Hematopoietic multipotent progenitor cell treated with erythropoietin and hydrocortisone succinate and interleukin-3 and kit ligand, for 15 days (in vitro differentiated cells): ENCODE measurements at regions not wholly inside any gene's neighbourhood (a gene's known extent, or its start where the extent isn't known, plus 50 kb on each side); places are given as distances from the start of the nearest gene placed in this dataset.

Experiments used
- DNase-seq: peaks from one replicate; pipeline ENCODE4 v3.0.0-alpha.2; 2015; ENCODE audit warnings: low spot score

DNA sequence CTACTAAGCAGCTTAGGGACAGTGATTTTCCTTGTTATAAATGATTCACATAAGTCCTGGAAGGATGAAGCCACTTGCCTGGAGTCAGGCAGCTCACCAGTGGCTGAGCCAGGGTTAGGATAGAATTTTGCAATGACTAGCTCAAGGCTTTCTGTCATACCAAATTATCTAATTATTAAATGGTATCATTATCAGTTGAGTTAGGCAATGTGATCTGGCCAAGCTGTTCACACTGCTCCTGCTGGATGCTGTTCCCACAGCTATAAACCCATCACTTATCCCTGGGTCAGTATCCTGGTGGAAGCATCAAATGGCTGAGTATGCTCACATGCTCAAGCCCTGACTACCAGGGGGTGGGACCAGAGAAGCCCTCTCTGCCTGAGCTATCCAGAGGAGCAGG, 235.2 kb downstream of the MTX2 start:
- DNase-seq = no peak

DNA sequence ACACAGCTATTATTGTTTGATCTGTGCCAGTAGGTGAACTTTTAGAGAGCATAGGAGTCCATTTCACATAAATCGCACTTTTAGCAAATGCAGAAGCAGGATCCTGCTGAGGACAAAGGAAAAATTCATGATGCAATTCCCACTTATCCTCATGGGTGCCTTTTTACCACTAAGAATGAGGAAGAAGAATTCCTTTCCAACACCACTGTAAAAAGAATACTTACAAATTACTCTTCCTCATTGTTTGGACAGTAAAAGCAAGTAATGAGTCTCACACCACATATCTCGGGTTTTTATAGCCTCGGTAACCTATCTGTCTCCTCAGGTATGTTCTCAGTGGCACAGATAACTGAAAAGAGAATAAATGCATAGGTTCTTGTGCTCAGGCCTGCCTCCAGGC, 238.5 kb downstream of the MTX2 start:
- no peak for DNase-seq

DNA sequence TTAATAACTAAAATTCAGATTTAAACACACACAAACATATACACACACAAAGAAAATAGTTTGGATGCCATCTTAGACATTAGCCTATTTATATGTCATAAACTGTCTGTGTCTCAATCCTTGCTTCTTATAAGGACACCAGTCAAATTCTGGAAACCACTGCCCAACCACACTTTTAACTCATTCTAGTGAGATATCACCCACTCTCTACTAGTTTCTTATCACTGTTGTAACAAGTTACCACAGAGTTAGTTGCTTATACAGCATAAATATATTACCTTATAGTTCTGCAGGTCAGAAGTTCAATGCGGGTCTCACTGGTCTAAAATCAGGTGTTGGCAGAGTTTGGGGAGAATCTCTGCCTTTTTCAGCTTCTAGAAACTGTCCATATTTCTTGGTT, 239.1 kb downstream of the MTX2 start:
- DNase-seq = no peak

DNA sequence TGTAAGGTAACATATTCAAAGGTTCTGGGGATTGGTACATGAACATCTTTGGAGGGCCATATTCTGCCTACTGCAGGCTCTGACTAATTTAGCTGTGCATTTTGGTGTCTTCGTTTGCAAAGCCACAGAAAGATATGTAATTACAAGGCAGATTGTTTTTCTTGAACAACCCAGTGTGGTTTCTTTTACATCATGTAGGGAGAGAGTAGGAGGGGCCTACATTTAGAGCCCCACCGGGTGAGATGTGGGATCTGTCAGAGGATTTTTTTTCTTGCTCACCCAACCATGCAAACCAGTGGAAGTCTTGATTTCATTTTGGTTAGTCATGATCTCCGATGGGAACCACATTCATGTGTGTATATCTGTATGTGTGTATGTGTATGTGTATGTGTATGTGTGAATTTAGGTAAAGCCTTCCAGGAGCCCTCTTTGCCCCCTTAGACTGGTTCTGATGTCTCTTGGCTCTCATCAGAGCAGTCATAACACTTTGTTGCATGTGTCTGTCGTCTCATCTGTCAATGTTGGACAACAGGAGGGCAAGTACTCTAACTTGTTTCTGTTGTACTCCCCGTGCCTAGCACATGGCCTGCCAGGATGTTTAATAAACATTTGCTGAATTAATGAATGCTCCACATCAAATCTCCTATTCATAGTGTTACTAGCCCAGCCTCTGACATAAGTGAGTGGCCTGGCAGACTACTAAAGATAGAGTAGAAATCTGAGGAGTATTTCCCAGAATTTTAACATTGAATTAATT, 239.9 kb downstream of the MTX2 start:
- no peak for DNase-seq

DNA sequence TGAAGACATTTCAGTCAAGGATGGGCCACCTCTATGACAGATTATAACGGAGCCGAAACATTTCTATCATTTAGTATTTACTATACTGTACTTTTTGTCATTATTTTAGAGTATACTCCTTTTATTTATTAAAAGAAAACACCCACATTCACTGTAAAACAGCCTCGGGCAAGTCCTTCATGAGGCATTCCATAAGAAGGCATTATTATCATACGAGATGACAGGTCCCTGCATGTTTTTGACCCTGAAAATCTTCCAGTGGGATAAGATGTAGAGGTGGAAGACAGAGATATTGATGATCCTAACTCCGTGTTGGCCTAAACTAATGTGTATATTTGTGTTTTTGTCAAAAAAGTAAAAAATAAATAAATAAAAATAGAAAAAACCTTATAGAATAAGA, 245.0 kb downstream of the MTX2 start:
- no peak for DNase-seq

DNA sequence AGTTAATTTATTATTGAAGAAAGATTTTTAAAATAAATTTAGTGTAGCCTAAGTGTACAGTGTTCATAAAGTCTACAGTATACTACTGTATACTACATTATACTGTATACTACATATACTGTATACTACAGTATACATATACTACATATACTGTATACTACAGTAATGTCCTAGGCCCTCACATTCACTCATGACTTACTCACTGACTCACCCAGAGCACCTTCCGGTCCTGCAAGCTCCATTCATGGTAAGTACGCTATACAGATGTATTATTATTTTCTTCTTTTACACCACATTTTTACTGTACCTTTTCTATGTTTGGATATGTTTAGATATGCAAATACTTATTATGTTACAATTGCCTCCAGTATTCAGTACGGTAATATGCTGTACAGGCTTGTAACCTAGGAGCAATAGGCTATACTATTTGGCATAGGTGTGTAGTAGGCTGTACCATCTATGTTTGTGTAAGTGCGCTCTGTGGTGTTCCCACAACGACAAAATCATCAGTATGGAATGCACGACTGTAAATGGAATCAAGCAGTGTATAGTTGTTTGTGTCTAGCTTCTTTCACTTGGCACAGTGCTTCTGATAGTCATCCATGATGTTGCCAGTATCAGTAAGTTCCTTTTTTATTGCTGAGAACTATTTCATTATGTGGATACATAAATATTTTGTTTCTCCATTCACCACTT, 245.7 kb downstream of the MTX2 start:
- no peak for DNase-seq

DNA sequence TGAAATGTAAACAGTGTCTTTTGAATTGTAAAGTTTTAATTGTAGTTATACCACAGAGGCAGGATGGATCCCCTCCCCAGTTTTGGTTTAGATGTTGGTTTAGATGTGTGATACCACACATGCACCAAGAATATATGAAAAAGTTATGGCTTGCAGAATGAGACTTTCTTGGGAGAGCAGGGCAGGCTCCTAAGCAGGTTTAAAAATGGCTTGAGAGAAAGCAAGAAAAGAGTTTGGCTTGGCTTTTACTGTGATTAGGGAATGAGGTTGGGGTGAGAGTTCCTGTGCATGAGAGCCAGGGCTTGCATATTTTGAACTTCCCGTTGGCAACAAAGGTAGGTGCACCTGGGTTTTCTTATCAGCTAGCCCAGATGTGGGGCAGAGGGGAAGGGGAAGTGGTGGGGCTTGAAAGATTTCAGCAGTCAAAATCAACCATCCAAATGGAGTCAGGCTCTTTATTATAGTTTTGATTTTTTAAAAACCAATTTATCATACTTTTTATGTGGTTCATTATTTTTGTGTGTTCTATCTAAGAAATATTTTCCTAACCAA, 246.9 kb downstream of the MTX2 start:
- DNase-seq = no peak

DNA sequence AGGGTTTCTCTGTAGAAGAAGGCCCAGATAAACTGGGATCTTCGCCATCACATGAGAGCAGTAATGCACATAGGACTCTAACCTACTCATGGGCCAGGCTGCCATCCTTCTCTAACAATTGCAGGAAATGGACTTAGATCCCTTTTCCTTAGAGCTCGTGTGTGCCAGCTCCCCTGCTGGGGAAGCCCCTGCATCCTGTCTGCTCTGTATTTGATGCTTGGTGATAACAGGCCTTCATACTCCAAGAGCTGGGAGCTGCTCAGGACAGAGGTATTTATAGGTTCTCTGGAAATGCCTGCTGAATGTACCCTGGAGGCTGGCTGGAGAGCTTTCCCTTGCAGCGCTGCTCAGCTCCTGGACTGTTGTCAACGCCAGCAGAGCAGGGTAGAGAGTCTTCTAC, 249.6 kb downstream of the MTX2 start:
- no peak for DNase-seq

DNA sequence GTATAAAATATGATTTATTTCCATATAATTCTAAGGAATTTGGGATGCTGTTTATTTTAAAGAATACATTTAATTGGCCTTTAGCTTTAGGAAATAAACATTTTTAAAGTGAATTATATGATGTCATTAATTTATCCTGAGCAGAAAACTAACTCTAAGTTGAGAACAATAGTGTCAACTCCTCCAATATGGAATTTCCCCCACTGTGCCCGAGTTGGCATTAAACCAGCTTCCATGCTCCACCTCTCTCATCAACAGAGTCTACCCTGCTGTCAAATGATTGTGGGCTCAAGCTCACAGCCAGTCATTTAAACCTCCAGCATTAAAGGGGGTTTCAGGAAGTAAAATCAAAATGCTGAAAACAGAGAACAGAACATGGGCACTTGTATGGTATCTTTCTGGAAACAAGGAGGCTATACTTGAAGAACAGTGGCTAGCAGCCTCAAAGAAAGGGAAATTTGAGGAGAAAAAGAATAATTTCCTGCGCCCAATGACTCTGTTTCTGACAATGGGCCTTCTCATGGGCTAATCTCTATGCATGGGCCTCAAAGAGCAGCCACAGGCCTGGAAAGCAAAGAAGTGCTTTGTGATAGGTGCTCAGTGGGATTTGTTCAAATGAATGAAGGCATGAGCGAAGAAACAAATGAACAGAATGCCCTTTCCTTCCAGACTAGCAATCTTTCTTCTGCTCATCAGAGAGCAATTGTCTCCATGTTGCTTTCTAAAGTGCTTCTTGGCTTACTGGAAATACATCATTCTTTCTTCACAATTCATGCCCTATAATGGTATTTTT, 252.8 kb downstream of the MTX2 start:
- DNase-seq = no peak

DNA sequence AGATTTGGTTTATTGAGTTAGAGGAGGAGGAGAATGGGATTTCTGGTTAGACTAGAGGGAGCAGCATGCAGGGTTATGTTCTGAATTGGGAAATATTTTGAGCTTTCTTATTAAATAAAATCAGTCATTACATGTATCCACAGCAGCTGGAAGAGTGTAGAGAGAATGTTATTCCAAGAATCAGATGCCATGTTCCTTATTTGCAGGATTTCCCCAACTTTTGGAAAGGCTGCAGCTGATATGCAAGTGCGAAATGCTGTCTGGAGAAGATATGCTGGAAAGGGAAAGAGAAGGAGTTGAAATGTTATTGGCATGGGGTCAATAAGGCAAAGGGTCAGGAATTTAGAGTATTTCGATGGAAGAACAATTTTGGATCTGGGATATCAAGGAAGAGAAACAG, 255.8 kb downstream of the MTX2 start:
- DNase-seq = no peak

DNA sequence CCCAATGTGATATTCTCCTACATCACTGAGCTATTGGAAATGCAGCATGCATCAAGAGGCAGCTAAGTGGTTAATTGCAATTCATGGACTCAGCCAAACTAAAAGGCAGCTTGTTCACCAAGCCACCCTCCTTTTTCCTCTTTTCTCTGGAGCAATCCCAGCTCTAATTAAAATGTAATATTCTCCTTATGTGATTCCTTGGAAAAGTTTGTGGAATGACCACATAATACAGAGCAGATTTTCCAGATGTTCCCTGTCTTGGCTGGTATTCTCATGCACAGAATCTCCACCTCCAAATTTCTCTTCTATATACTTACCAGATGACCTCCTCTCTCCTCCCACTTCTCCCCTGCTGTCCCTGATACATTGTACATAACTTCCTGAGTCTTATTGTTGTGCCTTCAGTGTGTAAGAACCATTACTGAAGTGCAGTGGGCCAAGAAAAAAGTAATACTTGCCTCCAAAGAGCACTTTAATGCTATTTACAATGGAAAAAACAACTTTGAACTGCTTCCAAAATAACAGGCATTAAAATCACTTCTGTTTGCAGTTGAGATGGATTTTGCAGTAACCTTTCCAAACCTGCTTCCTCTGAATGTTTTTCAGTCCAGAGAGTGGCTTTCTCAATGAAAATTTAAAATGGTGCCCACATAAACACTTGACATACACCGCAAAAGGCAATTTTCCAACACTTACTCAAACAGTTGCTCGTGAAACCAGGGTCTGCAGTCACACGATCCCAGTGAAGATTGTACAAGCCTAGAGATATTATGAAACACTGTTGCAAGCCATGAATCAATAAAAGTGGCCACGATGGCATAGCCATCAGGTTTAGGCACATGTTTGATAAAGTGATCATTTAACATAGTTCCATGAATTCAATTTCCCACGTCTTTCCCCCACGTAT, 258.0 kb downstream of the MTX2 start:
- DNase-seq = no peak

DNA sequence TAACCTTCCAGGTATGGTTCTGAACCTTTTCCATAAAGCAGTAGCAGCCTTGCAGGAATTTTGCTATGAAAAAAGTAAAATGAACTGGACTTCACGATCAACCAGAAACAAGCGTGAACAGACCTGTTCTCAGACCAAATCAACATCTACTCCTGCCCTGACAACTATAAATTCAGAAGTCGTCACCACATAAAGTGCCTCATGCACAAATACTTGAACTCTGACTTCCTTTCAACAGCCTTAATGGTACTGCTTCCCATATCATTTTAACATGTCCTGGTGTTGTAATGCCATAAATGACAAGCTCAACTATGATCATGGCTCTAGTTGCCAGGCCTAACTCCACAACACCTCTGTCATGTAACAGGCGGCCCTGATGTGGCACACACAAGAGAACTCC, 262.4 kb downstream of the MTX2 start:
- no peak for DNase-seq

DNA sequence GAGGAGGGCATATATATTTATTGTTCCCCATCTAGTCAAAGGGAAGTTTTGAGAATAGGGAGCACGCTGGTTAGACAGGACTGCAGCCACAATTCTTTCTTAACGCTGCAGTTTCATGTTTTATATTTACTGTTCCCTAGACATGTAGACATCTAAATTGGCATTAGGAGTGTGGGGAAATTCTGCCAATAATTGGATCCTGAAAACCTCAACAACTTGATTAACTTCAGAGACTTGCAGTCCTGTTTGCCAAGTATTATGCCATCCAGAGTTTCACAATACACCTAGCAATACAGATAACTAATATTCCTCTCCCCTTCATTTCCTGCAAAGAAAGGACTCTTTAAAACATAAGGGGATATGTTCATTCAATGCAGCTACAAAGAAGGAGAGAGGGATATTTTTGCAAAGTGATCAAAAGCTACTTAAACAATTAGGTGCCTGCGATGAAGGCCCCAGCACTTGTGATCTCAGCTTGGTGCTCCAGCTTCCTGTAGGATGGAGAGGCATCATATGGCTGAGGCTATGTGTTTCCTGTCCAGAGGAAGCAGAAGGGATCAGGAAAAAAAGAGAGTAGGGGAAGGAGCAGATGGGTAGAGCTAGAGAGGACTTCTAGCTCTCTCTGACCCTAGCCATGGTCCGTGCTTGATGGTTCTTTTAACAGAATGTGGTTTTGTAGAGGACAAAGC, 264.4 kb downstream of the MTX2 start:
- DNase-seq = no peak

DNA sequence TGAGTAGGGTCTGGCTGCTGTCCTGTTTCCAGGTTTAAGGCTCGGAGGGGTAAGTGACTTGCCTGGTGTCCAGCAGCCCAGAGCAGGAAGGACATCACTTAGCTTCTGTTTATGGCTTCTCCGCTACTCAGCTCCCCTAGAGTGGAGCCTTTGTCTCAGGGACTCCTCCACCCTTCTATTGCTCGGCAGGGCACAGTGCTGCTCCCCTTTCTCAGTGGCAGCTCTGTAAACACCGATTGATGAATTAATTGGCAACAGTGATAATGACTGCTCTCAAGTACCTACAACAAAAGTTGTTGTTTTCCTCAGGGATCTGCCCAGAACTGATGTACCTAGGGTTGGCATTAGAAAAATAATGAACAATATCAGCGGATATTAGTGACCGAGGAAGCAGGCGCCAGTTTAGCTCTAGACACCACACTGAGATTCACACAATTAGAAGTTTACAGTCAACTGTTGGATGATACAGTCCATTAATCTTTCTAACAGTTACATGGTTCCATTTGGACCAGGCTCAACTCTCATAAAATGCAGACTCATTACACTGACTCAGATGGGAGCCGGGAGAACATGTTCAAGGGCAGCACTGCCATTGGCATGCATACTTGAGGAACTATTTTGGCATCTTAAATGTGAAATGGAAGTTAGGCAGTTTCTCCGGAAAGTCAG, 265.7 kb downstream of the MTX2 start:
- DNase-seq = no peak

DNA sequence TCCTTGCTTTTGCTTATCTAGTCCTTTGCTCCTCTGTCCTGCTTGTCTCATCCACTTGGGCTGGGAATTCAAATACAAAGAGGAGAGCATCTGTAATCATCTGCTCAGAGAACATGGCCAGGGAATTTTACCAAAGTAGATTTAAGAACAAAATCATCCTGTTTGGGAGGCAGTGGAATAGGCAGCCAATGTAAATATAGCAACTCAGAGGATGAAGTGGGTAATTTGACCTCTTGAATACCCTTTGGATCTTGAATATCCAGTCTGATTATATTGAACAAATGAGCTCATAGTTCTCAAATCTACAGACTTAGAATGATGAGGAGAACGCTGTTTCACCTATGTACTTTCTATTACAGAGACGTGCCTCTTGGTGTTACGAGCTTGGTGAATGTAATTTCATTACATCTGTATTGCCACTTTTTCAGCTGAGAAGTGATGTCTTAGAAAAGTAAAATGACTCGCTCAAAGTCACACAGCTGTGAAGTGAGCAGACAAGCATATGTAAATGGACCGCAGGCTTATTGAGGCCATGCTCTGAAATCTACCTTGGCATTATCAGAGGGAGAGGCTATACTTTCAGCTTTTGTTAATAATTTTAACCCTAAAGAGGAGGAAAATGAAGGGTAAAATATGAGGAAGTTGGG, 266.3 kb downstream of the MTX2 start:
- no peak for DNase-seq

DNA sequence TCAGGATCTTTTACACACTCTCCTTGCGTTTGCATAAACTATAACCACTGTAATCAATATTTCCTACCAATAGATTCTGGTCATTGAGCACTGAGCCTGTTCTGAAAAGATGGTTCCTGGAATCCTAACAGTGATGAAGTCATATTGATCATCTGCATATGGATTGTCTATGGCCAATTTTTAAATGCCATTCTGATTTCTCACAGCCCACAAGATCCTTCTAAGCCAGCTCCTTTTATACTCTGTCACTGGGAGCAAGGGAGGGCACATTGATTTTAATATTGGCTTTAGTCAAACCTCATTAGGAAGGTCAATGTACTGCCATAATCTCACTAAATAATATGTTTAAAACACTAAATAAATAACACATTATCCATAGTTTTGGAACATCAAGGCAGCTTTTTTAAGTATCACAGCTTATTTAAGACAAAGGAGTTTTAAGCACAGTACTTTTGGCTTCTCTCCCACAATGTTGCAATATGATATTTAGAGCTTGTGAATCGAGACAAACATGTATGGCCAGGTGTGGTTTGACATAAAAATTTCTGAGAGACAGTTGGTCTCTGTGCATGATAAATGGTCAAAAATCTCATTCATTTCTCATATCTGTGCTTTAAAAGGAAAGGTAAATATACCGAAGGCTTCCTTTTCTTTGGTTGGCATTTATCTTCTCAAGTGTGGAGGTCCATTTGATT, 267.3 kb downstream of the MTX2 start:
- DNase-seq = no peak

DNA sequence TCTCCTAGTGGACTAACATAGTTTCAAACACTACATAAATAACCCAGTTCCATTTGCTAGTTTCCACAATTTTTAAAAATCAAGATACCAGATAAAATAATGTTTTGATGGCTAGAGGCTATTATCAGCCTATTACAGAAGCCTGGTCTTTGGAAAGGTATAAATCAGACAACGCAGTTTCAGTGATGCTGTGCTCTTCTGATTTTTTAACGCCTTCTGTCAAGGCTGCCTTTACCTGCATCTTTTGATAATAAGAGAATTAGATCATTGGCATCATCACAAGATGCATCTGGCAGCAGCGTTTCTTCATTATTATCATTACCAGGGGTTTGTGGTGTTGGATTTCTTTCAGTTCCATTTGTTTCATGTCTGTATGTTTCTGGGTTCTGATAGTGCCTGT, 268.7 kb downstream of the MTX2 start:
- no peak for DNase-seq

DNA sequence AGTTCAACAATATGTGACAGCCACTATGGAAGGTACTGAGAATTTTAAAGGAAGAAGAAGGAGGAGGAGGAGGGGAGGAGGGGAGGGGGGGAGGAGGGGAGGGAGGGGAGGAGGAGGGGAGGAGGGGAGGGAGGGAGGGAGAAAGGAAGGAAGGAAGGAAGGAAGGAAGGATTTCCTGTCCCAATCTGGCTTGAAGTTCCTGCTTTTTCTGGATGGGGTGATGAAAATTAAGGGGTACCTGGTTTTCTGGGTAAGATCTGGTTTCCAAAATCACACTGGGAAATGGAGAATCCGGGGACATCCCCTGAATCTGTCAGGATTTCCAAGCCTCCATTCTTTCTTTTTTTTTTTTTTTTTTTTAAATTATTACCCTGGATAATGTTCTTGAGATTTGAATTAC, 271.8 kb downstream of the MTX2 start:
- DNase-seq = no peak

DNA sequence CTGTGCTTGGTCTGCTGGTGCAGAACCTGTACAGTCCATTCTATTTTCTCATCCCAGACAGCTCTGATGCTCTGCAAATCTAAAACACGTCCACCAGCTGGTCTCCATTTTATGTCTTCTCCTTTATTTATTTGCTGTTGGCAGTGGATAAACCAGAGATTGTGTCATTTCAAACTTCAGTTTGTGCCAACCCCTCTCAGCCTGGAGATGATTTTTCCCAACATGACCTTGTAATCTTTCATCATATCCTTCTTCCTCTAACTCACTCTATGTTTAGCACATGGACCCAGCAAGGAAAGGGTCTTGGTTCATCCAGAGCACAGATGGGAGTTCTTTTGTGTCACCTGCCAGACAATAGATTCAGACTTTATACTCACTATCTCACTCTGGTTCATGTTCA, 273.2 kb downstream of the MTX2 start:
- no peak for DNase-seq
